ENCODE measurements at regions not wholly inside any gene's neighbourhood (a gene's known extent, or its start where the extent isn't known, plus 50 kb on each side); places are given as distances from the start of the nearest gene placed in this dataset.

GRCh38 chr4:41400296-41400695, 137.7 kb upstream of the LIMCH1 start:
- WGBS, 2 donors: 68 to 79% methylated on average over 2 of the region's 2 CpGs
- intact Hi-C loops (cut with DNase I; ENCODE audit: low total_unique reads): no loop called here
- Histone ChIP-seq H3K4me1 (no peaks in the 10 kb centered on the region), H3K36me3 (ENCODE audit: low read depth, missing control alignments) (no peaks in the 10 kb centered on the region), H3K27ac (no peak overlapping the region), H3K27me3 (no peaks in the 10 kb centered on the region), H3K4me3 (no peak overlapping the region), H3K9me3 (no peaks in the 10 kb centered on the region)
- TF ChIP-seq POLR2A (IDR thresholded peaks at IDR 0.05): no peak
- TF ChIP-seq, protein P1, sequence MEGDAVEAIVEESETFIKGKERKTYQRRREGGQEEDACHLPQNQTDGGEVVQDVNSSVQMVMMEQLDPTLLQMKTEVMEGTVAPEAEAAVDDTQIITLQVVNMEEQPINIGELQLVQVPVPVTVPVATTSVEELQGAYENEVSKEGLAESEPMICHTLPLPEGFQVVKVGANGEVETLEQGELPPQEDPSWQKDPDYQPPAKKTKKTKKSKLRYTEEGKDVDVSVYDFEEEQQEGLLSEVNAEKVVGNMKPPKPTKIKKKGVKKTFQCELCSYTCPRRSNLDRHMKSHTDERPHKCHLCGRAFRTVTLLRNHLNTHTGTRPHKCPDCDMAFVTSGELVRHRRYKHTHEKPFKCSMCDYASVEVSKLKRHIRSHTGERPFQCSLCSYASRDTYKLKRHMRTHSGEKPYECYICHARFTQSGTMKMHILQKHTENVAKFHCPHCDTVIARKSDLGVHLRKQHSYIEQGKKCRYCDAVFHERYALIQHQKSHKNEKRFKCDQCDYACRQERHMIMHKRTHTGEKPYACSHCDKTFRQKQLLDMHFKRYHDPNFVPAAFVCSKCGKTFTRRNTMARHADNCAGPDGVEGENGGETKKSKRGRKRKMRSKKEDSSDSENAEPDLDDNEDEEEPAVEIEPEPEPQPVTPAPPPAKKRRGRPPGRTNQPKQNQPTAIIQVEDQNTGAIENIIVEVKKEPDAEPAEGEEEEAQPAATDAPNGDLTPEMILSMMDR (IDR thresholded peaks at IDR 0.05): no peak
- DNase-seq: no peak

DNA sequence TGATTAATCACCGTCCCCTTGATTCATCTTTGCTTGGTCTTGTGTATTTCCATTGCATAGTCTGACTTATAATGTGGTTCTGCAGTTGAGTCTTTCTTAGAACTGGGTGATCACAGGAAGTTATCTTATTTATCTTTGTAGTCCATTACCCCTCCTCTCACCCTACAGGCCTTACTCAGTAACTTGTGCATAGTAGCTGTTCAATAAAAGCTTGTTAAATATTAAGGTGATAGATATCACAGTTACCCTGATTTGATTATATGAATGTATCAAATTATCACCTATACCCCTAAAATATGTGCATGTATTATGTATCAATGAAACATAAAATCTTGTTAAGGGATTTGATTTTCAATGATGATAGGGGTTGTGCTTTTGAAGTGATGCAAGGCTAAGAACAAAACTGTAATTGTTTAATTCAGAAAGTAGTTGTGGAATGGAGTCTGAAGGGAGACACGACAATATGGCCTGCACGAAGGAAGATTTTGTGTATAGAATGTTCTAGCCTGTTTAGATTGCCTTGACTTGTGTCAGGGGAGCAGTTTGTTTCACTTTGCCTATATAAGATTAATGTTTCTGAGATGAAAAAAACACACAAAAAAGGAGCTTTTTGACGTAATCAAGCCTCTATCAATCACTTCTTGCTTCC, 132.4 kb upstream of the LIMCH1 start:
- Histone ChIP-seq H3K36me3 (ENCODE audit: low read depth, missing control alignments) (no peaks in the 10 kb centered on the region), H3K27me3 (no peaks in the 10 kb centered on the region), H3K4me3 (no peak overlapping the region), H3K9me3 (no peaks in the 10 kb centered on the region), H3K27ac (no peak overlapping the region), H3K4me1 (no peaks in the 10 kb centered on the region)
- intact Hi-C loops (cut with DNase I; ENCODE audit: low total_unique reads): no loop called here
- WGBS, 2 donors: 82 to 86% methylated on average over 4 of the region's 4 CpGs
- TF ChIP-seq, protein P1 (IDR thresholded peaks at IDR 0.05): no peak
- no peak for TF ChIP-seq POLR2A (IDR thresholded peaks at IDR 0.05)
- DNase-seq: no peak

GRCh38 chr4:41406113-41406516, 131.8 kb upstream of the LIMCH1 start:
- DNase-seq: no peak
- 69 to 87% methylated on average over 1 of the region's 1 CpG for WGBS, 2 donors
- no peak overlapping the region for H3K27ac ChIP-seq
- no peaks in the 10 kb centered on the region for H3K27me3 ChIP-seq
- H3K4me1 ChIP-seq: no peaks in the 10 kb centered on the region
- TF ChIP-seq, protein P1 (IDR thresholded peaks at IDR 0.05): no peak
- H3K36me3 ChIP-seq (ENCODE audit: low read depth, missing control alignments): no peaks in the 10 kb centered on the region
- intact Hi-C loops (cut with DNase I; ENCODE audit: low total_unique reads): no loop called here
- H3K4me3 ChIP-seq: no peak overlapping the region
- no peaks in the 10 kb centered on the region for H3K9me3 ChIP-seq

DNA sequence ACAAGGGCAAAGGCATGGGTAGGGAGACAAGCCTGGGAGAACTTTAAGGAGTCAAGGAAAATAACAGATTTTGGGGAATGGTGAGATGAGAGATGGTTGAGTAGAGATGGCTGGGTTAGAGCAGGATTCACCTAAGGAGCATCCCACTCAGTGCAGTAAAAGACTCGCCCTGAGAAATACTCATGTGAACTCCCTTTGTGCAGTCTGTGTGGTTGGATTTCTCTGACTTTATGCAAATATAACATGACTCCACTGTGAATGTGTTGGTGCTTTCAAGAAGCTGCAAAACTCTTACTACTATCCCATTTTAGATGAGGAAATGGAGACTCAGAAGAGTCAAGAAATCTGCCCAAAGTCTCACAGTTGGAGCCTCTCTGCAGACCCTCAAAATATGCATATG, 129.8 kb upstream of the LIMCH1 start:
- no peaks in the 10 kb centered on the region for H3K27me3 ChIP-seq
- H3K4me1 ChIP-seq: no peaks in the 10 kb centered on the region
- H3K4me3 ChIP-seq: no peak overlapping the region
- no peak for DNase-seq
- intact Hi-C loops (cut with DNase I; ENCODE audit: low total_unique reads): no loop called here
- no peaks in the 10 kb centered on the region for H3K36me3 ChIP-seq (ENCODE audit: low read depth, missing control alignments)
- WGBS, 2 donors: 0 to 44% methylated on average over 1 of the region's 1 CpG
- no peaks in the 10 kb centered on the region for H3K9me3 ChIP-seq
- no peak overlapping the region for H3K27ac ChIP-seq
- no peak for TF ChIP-seq POLR2A (IDR thresholded peaks at IDR 0.05)
- TF ChIP-seq, protein P1 (IDR thresholded peaks at IDR 0.05): no peak

GRCh38 chr4:41408859-41409593, 128.9 kb upstream of the LIMCH1 start:
- H3K4me1 ChIP-seq: no peaks in the 10 kb centered on the region
- 79% methylated on average over 4 of the region's 4 CpGs for WGBS, 2 donors
- no peaks in the 10 kb centered on the region for H3K36me3 ChIP-seq (ENCODE audit: low read depth, missing control alignments)
- no peak overlapping the region for H3K4me3 ChIP-seq
- no peak overlapping the region for H3K27ac ChIP-seq
- no peaks in the 10 kb centered on the region for H3K9me3 ChIP-seq
- intact Hi-C loops (cut with DNase I; ENCODE audit: low total_unique reads): no loop called here
- no peak for DNase-seq
- H3K27me3 ChIP-seq: no peaks in the 10 kb centered on the region
- no peak for TF ChIP-seq POLR2A (IDR thresholded peaks at IDR 0.05)
- TF ChIP-seq, protein P1 (IDR thresholded peaks at IDR 0.05): no peak
